DOHH2 (cell line): ENCODE measurements at regions not wholly inside any gene's neighbourhood (a gene's known extent, or its start where the extent isn't known, plus 50 kb on each side); places are given as distances from the start of the nearest gene placed in this dataset.

Experiments
- H3F3A ChIP-seq: fragments of 200-600 bp; sonication (generic), shearing (Covaris generic); 2 replicates; pipeline ENCODE4 v1.6.0; 2016; ENCODE audit warnings: antibody characterized with exemption, mild to moderate bottlenecking; ENCODE audit not compliant: control insufficient read depth, insufficient read depth
- H3K27ac ChIP-seq: fragments of 200-600 bp; sonication (generic); 2 replicates; pipeline ENCODE4 v1.5.1; 2014; ENCODE audit warnings: low read depth, mild to moderate bottlenecking, low read length, moderate library complexity
- H3K27me3 ChIP-seq: fragments of 200-600 bp; sonication (generic); 2 replicates; pipeline ENCODE4 v1.6.1; 2014; ENCODE audit warnings: mild to moderate bottlenecking, low read length, mixed read lengths; ENCODE audit not compliant: control insufficient read depth
- H3K36me3 ChIP-seq: fragments of 200-600 bp; sonication (generic); 2 replicates; pipeline ENCODE4 v1.6.1; 2014; ENCODE audit warnings: mild to moderate bottlenecking, low read length, moderate library complexity, mixed read lengths; ENCODE audit not compliant: control insufficient read depth
- H3K4me1 ChIP-seq: fragments of 200-600 bp; sonication (generic); 2 replicates; pipeline ENCODE4 v1.6.1; 2014; ENCODE audit warnings: mild to moderate bottlenecking, low read length, mixed read lengths; ENCODE audit not compliant: control insufficient read depth
- H3K4me2 ChIP-seq: fragments of 200-600 bp; sonication (generic); 2 replicates; pipeline ENCODE4 v1.6.0; 2014; ENCODE audit warnings: mild to moderate bottlenecking, low read length, moderate library complexity
- H3K4me3 ChIP-seq: fragments of 200-600 bp; sonication (generic); 2 replicates; pipeline ENCODE4 v1.5.1; 2014; ENCODE audit warnings: mild to moderate bottlenecking, low read length, mixed read lengths
- H3K79me2 ChIP-seq: fragments of 200-600 bp; sonication (generic); 2 replicates; pipeline ENCODE4 v1.6.1; 2014; ENCODE audit warnings: mild to moderate bottlenecking, low read length, mixed read lengths; ENCODE audit not compliant: control insufficient read depth
- H3K9me2 ChIP-seq: fragments of 200-600 bp; sonication (generic); replicated peaks from 2 replicates; pipeline ENCODE4 v1.6.1; 2014; ENCODE audit warnings: mild to moderate bottlenecking, low read length, mixed read lengths; ENCODE audit not compliant: control insufficient read depth
- H3K9me3 ChIP-seq: fragments of 200-600 bp; sonication (generic); 2 replicates; pipeline ENCODE4 v1.6.1; 2014; ENCODE audit warnings: antibody characterized with exemption, low read length, mixed read lengths; ENCODE audit not compliant: control insufficient read depth, insufficient read depth
- H4K20me1 ChIP-seq: fragments of 200-600 bp; sonication (generic); 2 replicates; pipeline ENCODE4 v1.6.0; 2014; ENCODE audit warnings: low read depth, mild to moderate bottlenecking, antibody characterized with exemption, low read length, moderate library complexity; ENCODE audit not compliant: control insufficient read depth, insufficient read depth
- CTCF ChIP-seq: fragments of 200-600 bp; sonication (generic); IDR thresholded peaks from one replicate; pipeline ENCODE4 v1.5.1; 2014; ENCODE audit warnings: antibody characterized with exemption, mild to moderate bottlenecking, low read depth, low read length; ENCODE audit not compliant: poor library complexity, severe bottlenecking
- EZH2phosphoT487 ChIP-seq: fragments of 200-600 bp; sonication (generic); IDR thresholded peaks from 2 replicates; pipeline ENCODE4 v1.6.1; 2017; ENCODE audit warnings: borderline replicate concordance, mild to moderate bottlenecking, antibody characterized with exemption, low read length, moderate library complexity, mixed read lengths

DNA sequence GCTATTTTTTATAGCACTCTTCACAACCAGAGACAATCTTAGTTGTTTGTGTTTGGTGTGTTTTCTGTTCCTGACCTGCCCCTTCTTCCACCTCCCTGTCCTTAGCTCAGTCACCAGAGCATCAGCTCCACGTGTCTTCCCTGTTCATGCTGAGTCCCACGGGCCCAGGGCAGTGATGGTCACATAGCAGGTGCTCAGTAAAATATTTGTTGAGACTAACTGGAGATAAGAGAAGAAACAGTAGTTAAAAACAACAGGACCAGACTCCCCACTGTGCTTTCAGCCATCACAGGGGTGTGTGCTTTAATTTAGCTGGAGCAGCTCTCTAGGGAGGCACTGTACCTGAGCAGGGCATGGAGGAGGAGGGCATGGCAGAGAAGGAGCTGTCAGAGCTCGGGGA, 307.3 kb upstream of the ZNF32 start:
- Histone ChIP-seq H3K9me2 (no peaks in the 10 kb centered on the region), H3K4me2 (no peak overlapping the region)

DNA sequence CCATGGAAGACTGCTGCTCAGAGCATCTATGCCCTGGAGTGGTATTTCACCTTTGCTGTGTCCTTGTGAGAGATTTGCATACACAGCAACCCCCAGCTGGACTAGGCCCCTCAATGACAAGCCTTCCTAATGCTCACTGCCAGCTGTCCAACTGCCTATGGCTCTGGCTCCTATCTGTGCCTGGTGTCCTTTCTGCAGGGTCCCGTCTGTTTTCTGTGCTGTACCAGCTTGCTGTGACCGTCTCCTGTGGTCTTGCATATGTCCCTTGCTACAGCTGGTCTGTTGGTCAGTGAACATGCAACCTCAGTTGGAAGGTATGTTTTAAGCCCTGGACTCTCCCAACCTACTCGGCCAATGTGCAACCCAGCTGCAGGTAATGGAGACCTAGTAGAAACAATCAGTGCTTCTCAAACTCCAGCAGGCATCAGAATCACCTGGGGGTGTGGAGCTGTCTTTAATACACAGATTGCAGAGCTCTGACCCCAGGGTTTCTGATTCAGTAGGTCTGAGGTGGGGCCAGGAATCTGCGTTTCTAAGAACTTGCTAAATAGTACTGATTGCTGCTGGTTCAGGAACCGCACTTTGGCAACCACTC, 306.4 kb upstream of the ZNF32 start:
- Histone ChIP-seq H3K79me2 (no peaks in the 10 kb centered on the region), H3K27ac (no peak overlapping the region), H3K9me2 (no peaks in the 10 kb centered on the region), H3K4me2 (no peak overlapping the region), H3K36me3 (no peaks in the 10 kb centered on the region), H3K4me3 (no peak overlapping the region), H3K27me3 (no peaks in the 10 kb centered on the region), H3K9me3 (no peaks in the 10 kb centered on the region), H3F3A (no peaks in the 10 kb centered on the region), H4K20me1 (no peaks in the 10 kb centered on the region), H3K4me1 (no peaks in the 10 kb centered on the region)
- TF ChIP-seq CTCF (no peak), EZH2phosphoT487 (no peak)

More for the DNA sequence above, 307.3 kb upstream of the ZNF32 start:
- no peaks in the 10 kb centered on the region for H3K9me3 ChIP-seq
- H3K27me3 ChIP-seq, result no peaks in the 10 kb centered on the region
- TF ChIP-seq CTCF (no peak), EZH2phosphoT487 (no peak)
- no peaks in the 10 kb centered on the region for H3K4me1 ChIP-seq
- H3K27ac ChIP-seq, result no peak overlapping the region
- H3F3A ChIP-seq, result no peaks in the 10 kb centered on the region
- H3K36me3 ChIP-seq, result no peaks in the 10 kb centered on the region
- H3K4me3 ChIP-seq, result no peak overlapping the region
- H4K20me1 ChIP-seq, result no peaks in the 10 kb centered on the region
- H3K79me2 ChIP-seq, result no peaks in the 10 kb centered on the region

DNA sequence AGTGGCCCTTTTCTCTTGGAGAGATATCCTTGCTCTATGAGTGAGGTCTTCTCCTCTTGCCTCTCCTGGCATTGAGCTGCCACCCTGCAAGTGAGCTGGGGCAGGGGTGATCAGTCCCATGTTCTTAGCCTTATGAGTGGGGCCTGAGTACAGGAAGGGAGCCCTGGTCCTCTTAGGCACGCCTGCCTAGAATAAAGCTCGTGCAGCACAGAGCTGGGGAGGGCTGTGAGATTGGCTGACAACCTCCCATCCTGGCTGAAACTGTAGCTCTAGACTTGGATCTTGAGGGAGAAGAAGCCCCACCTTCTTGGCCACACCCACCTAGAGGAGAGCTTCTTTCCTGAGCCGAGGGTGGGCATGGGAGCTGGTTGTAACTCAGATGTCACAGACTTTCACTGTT, 305.0 kb upstream of the ZNF32 start:
- Histone ChIP-seq H3K4me3 (no peak overlapping the region), H3K4me1 (no peaks in the 10 kb centered on the region), H3K4me2 (no peak overlapping the region), H3K79me2 (no peaks in the 10 kb centered on the region), H4K20me1 (no peaks in the 10 kb centered on the region), H3K9me3 (no peaks in the 10 kb centered on the region), H3K27me3 (no peaks in the 10 kb centered on the region), H3F3A (no peaks in the 10 kb centered on the region), H3K36me3 (no peaks in the 10 kb centered on the region), H3K27ac (no peak overlapping the region), H3K9me2 (no peaks in the 10 kb centered on the region)
- no peak for TF ChIP-seq EZH2phosphoT487
- no peak for TF ChIP-seq CTCF
